ENCODE measurements at regions not wholly inside any gene's neighbourhood (a gene's known extent, or its start where the extent isn't known, plus 50 kb on each side); places are given as distances from the start of the nearest gene placed in this dataset.

- H2BK5ac ChIP-seq (ENCODE audit: low read depth, low read length), result no peak overlapping the region
- H4K8ac ChIP-seq (ENCODE audit: extremely low read depth, insufficient read depth, low read length), result no peak overlapping the region
- H3K9ac ChIP-seq (replicated peaks in 1 of 4; ENCODE audit: extremely low read depth in 1 of 4, low read depth in 3 of 4, low read length in 3 of 4), result no peak overlapping the region
- no peak overlapping the region for H3K4me3 ChIP-seq (ENCODE audit: extremely low read depth in 1 of 4, insufficient read depth in 2 of 4, low read depth in 3 of 4, low read length in 4 of 4)
- H3K23ac ChIP-seq (ENCODE audit: insufficient read length), result no peak overlapping the region
- no peaks in the 10 kb centered on the region for H4K20me1 ChIP-seq (replicated peaks in 1 of 2; ENCODE audit: control insufficient read depth in 1 of 2, insufficient read depth in 2 of 2, low read length in 2 of 2)
- no peak overlapping the region for H2BK120ac ChIP-seq (replicated peaks; ENCODE audit: low read depth, low read length)
- no peak for DNase-seq (ENCODE audit: low read depth in 1 of 2, low spot score in 2 of 2)
- no peak overlapping the region for H3K14ac ChIP-seq (ENCODE audit: insufficient read length)
- no peak overlapping the region for H2BK15ac ChIP-seq (ENCODE audit: low read length)
- no peak overlapping the region for H3K56ac ChIP-seq (replicated peaks; ENCODE audit: insufficient read length, low read depth, low read length)
- no peak overlapping the region for H3K27ac ChIP-seq (ENCODE audit: low read depth, low read length)
- no peak overlapping the region for H2AFZ ChIP-seq (ENCODE audit: low read length)
- no peak overlapping the region for H4K91ac ChIP-seq (replicated peaks; ENCODE audit: insufficient read length, low read length)
- H3K23me2 ChIP-seq (ENCODE audit: low read depth, low read length), result peaks cover 6% of the 10 kb centered on the region; the same call in 1 of the 2 replicates
- FAIRE-seq, result no peak
- H3K4ac ChIP-seq (replicated peaks; ENCODE audit: insufficient read length, low read depth, low read length), result no peak overlapping the region
- H4K5ac ChIP-seq (ENCODE audit: insufficient read length, low read depth, low read length), result no peak overlapping the region
- no peaks in the 10 kb centered on the region; a peak in 1 of 8 replicates for H3K36me3 ChIP-seq (ENCODE audit: control insufficient read depth in 2 of 4, insufficient read depth in 4 of 4, low read length in 3 of 4)
- H3K27me3 ChIP-seq (replicated peaks in 1 of 4; ENCODE audit: control insufficient read depth in 3 of 4, extremely low read depth in 1 of 4, insufficient read depth in 3 of 4, low read length in 3 of 4), result no peaks in the 10 kb centered on the region
- ChIA-PET POLR2A (ENCODE audit: partially characterized antibody) (no interaction called here), CTCF (ENCODE audit: partially characterized antibody) (no interaction called here)
- H2BK12ac ChIP-seq (ENCODE audit: low read depth, low read length), result no peak overlapping the region
- H3K79me2 ChIP-seq (ENCODE audit: control insufficient read depth in 1 of 2, insufficient read depth in 2 of 2, low read length in 2 of 2), result no peaks in the 10 kb centered on the region
- H2AK5ac ChIP-seq (ENCODE audit: low read depth, low read length), result no peak overlapping the region
- H3K4me2 ChIP-seq (ENCODE audit: insufficient read depth in 1 of 2, low read depth in 2 of 2, low read length in 2 of 2), result no peak overlapping the region
- peaks cover 26 to 30% of the 10 kb centered on the region in 2 experiments for H3K9me3 ChIP-seq (ENCODE audit: insufficient read depth in 2 of 2, low read depth in 1 of 2, low read length in 1 of 2)
- H3K4me1 ChIP-seq (replicated peaks in 1 of 4; ENCODE audit: control insufficient read depth in 3 of 4, insufficient read depth in 4 of 4, low read length in 3 of 4), result no peaks in the 10 kb centered on the region; a peak in 1 of 7 replicates
- H3K79me1 ChIP-seq (ENCODE audit: low read depth, low read length), result no peaks in the 10 kb centered on the region; the same call in 1 of the 2 replicates
- TF ChIP-seq TAF7 (optimal IDR thresholded peaks at IDR 0.05; ENCODE audit: borderline replicate concordance, low read depth, low read length) (no peak), SP1 (IDR thresholded peaks at IDR 0.05; ENCODE audit: low read depth, low read length) (no peak), POLR2A (IDR thresholded peaks at IDR 0.05; ENCODE audit: control extremely low read depth in 1 of 2, low read depth in 2 of 2, low read length in 2 of 2) (no peak), CREB1 (IDR thresholded peaks at IDR 0.05) (no peak), POU5F1 (IDR thresholded peaks at IDR 0.05; ENCODE audit: low read depth, low read length) (no peak), SRF (IDR thresholded peaks at IDR 0.05; ENCODE audit: low read depth, low read length) (no peak), SIRT6 (IDR thresholded peaks at IDR 0.05; ENCODE audit: low read length) (no peak), EZH2 (IDR thresholded peaks at IDR 0.05; ENCODE audit: low read depth, low read length, severe bottlenecking) (no peak), ASH2L (IDR thresholded peaks at IDR 0.05; ENCODE audit: low read length) (no peak), SP2 (IDR thresholded peaks at IDR 0.05; ENCODE audit: low read length) (no peak), ZNF274 (IDR thresholded peaks at IDR 0.05; ENCODE audit: borderline replicate concordance, extremely low read depth, low read length) (no peak), GTF2F1 (IDR thresholded peaks at IDR 0.05; ENCODE audit: borderline replicate concordance, low read depth, low read length) (no peak), CTBP2 (IDR thresholded peaks at IDR 0.05; ENCODE audit: borderline replicate concordance, insufficient read depth, insufficient read length, low read length) (no peak), CBX5 (IDR thresholded peaks at IDR 0.05; ENCODE audit: low read depth, low read length) (no peak)
- H2BK20ac ChIP-seq (ENCODE audit: low read length), result no peak overlapping the region
- 81% methylated on average over 3 of the region's 3 CpGs; no CpG with 5 or more reads in 1 of the 2 experiments for WGBS, 2 experiments (ENCODE audit: extremely low coverage in 1 of 2, insufficient coverage in 1 of 2, insufficient read length in 1 of 2, insufficient replicate concordance in 2 of 2, low coverage in 1 of 2, low lambda C conversion rate in 2 of 2, missing lambda C conversion rate in 1 of 2)
- no peak overlapping the region for H3K18ac ChIP-seq (ENCODE audit: extremely low read depth, low read length)
These were observed 239.0 kb downstream of the BUB3 start for GRCh38 chr10:123393170-123393569.

All from H1 (cell line).